DOHH2 (cell line): ENCODE measurements at regions not wholly inside any gene's neighbourhood (a gene's known extent, or its start where the extent isn't known, plus 50 kb on each side); places are given as distances from the start of the nearest gene placed in this dataset.

ENCODE experiments used
- H3F3A ChIP-seq: fragments of 200-600 bp; sonication (generic), shearing (Covaris generic); 2 replicates; pipeline ENCODE4 v1.6.0; 2016; ENCODE audit warnings: antibody characterized with exemption, mild to moderate bottlenecking; ENCODE audit not compliant: control insufficient read depth, insufficient read depth
- H3K27ac ChIP-seq: fragments of 200-600 bp; sonication (generic); 2 replicates; pipeline ENCODE4 v1.5.1; 2014; ENCODE audit warnings: low read depth, mild to moderate bottlenecking, low read length, moderate library complexity
- H3K27me3 ChIP-seq: fragments of 200-600 bp; sonication (generic); 2 replicates; pipeline ENCODE4 v1.6.1; 2014; ENCODE audit warnings: mild to moderate bottlenecking, low read length, mixed read lengths; ENCODE audit not compliant: control insufficient read depth
- H3K36me3 ChIP-seq: fragments of 200-600 bp; sonication (generic); 2 replicates; pipeline ENCODE4 v1.6.1; 2014; ENCODE audit warnings: mild to moderate bottlenecking, low read length, moderate library complexity, mixed read lengths; ENCODE audit not compliant: control insufficient read depth
- H3K4me1 ChIP-seq: fragments of 200-600 bp; sonication (generic); 2 replicates; pipeline ENCODE4 v1.6.1; 2014; ENCODE audit warnings: mild to moderate bottlenecking, low read length, mixed read lengths; ENCODE audit not compliant: control insufficient read depth
- H3K4me2 ChIP-seq: fragments of 200-600 bp; sonication (generic); 2 replicates; pipeline ENCODE4 v1.6.0; 2014; ENCODE audit warnings: mild to moderate bottlenecking, low read length, moderate library complexity
- H3K4me3 ChIP-seq: fragments of 200-600 bp; sonication (generic); 2 replicates; pipeline ENCODE4 v1.5.1; 2014; ENCODE audit warnings: mild to moderate bottlenecking, low read length, mixed read lengths
- H3K79me2 ChIP-seq: fragments of 200-600 bp; sonication (generic); 2 replicates; pipeline ENCODE4 v1.6.1; 2014; ENCODE audit warnings: mild to moderate bottlenecking, low read length, mixed read lengths; ENCODE audit not compliant: control insufficient read depth
- H3K9me2 ChIP-seq: fragments of 200-600 bp; sonication (generic); replicated peaks from 2 replicates; pipeline ENCODE4 v1.6.1; 2014; ENCODE audit warnings: mild to moderate bottlenecking, low read length, mixed read lengths; ENCODE audit not compliant: control insufficient read depth
- H3K9me3 ChIP-seq: fragments of 200-600 bp; sonication (generic); 2 replicates; pipeline ENCODE4 v1.6.1; 2014; ENCODE audit warnings: antibody characterized with exemption, low read length, mixed read lengths; ENCODE audit not compliant: control insufficient read depth, insufficient read depth
- H4K20me1 ChIP-seq: fragments of 200-600 bp; sonication (generic); 2 replicates; pipeline ENCODE4 v1.6.0; 2014; ENCODE audit warnings: low read depth, mild to moderate bottlenecking, antibody characterized with exemption, low read length, moderate library complexity; ENCODE audit not compliant: control insufficient read depth, insufficient read depth
- EZH2phosphoT487 ChIP-seq: fragments of 200-600 bp; sonication (generic); IDR thresholded peaks from 2 replicates; pipeline ENCODE4 v1.6.1; 2017; ENCODE audit warnings: borderline replicate concordance, mild to moderate bottlenecking, antibody characterized with exemption, low read length, moderate library complexity, mixed read lengths
- TF ChIP-seq, protein P1 (sequence below): fragments of 200-600 bp; sonication (generic); IDR thresholded peaks from one replicate; pipeline ENCODE4 v1.5.1; 2014; ENCODE audit warnings: antibody characterized with exemption, mild to moderate bottlenecking, low read depth, low read length; ENCODE audit not compliant: poor library complexity, severe bottlenecking

GRCh38 chr12:83996671-83997070 is 915.9 kb downstream of the SLC6A15 start:
- Histone ChIP-seq H3K27ac (no peak overlapping the region), H3K4me2 (no peak overlapping the region), H3K4me1 (no peaks in the 10 kb centered on the region), H4K20me1 (no peaks in the 10 kb centered on the region), H3K36me3 (no peaks in the 10 kb centered on the region), H3K4me3 (no peak overlapping the region), H3F3A (no peaks in the 10 kb centered on the region), H3K9me3 (no peaks in the 10 kb centered on the region), H3K27me3 (no peaks in the 10 kb centered on the region), H3K9me2 (no peaks in the 10 kb centered on the region), H3K79me2 (no peaks in the 10 kb centered on the region)
- no peak for TF ChIP-seq EZH2phosphoT487
- TF ChIP-seq, protein P1, sequence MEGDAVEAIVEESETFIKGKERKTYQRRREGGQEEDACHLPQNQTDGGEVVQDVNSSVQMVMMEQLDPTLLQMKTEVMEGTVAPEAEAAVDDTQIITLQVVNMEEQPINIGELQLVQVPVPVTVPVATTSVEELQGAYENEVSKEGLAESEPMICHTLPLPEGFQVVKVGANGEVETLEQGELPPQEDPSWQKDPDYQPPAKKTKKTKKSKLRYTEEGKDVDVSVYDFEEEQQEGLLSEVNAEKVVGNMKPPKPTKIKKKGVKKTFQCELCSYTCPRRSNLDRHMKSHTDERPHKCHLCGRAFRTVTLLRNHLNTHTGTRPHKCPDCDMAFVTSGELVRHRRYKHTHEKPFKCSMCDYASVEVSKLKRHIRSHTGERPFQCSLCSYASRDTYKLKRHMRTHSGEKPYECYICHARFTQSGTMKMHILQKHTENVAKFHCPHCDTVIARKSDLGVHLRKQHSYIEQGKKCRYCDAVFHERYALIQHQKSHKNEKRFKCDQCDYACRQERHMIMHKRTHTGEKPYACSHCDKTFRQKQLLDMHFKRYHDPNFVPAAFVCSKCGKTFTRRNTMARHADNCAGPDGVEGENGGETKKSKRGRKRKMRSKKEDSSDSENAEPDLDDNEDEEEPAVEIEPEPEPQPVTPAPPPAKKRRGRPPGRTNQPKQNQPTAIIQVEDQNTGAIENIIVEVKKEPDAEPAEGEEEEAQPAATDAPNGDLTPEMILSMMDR: no peak

GRCh38 chr12:83985084-83985483 is 927.5 kb downstream of the SLC6A15 start:
- TF ChIP-seq, protein P1: no peak
- TF ChIP-seq EZH2phosphoT487: no peak
- no peaks in the 10 kb centered on the region for H4K20me1 ChIP-seq
- no peaks in the 10 kb centered on the region for H3K9me2 ChIP-seq
- H3K9me3 ChIP-seq: no peaks in the 10 kb centered on the region
- H3K36me3 ChIP-seq: no peaks in the 10 kb centered on the region
- no peaks in the 10 kb centered on the region for H3K27me3 ChIP-seq
- no peak overlapping the region for H3K27ac ChIP-seq
- no peak overlapping the region for H3K4me3 ChIP-seq
- no peak overlapping the region for H3K4me2 ChIP-seq
- no peaks in the 10 kb centered on the region for H3F3A ChIP-seq
- H3K79me2 ChIP-seq: no peaks in the 10 kb centered on the region
- H3K4me1 ChIP-seq: no peaks in the 10 kb centered on the region

DNA sequence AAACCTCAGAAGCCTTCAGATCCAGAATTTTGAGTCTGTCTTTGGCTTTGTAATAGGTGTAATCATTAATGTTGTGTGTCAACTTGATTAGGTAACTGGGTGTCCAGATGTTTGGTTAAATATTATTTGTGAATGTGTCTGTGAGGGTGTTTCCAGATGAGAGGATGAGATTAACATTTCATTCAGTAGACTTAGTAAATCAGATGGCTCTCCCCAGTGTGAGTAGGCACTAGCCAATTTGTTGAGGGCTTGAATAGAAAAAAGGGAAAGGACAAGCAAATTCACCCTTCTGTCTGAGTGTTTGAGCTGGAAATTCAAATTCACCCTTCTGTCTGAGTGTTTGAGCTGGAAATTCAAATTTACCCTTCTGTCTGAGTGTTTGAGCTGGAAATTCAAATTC is 932.2 kb downstream of the SLC6A15 start:
- Histone ChIP-seq H3K9me2 (no peaks in the 10 kb centered on the region), H3K27me3 (no peaks in the 10 kb centered on the region), H3K79me2 (no peaks in the 10 kb centered on the region), H3K4me2 (no peak overlapping the region), H3K27ac (no peak overlapping the region), H3K36me3 (no peaks in the 10 kb centered on the region), H3K9me3 (no peaks in the 10 kb centered on the region), H3F3A (no peaks in the 10 kb centered on the region), H4K20me1 (no peaks in the 10 kb centered on the region), H3K4me3 (no peak overlapping the region), H3K4me1 (no peaks in the 10 kb centered on the region)
- TF ChIP-seq, protein P1: no peak
- TF ChIP-seq EZH2phosphoT487: no peak

- no peaks in the 10 kb centered on the region for H3K79me2 ChIP-seq
- H3K4me1 ChIP-seq: no peaks in the 10 kb centered on the region
- H3K36me3 ChIP-seq: no peaks in the 10 kb centered on the region
- H3F3A ChIP-seq: no peaks in the 10 kb centered on the region
- no peak overlapping the region for H3K27ac ChIP-seq
- no peaks in the 10 kb centered on the region for H3K27me3 ChIP-seq
- H3K9me2 ChIP-seq: no peaks in the 10 kb centered on the region
- H3K4me2 ChIP-seq: no peak overlapping the region
- no peaks in the 10 kb centered on the region for H4K20me1 ChIP-seq
- H3K9me3 ChIP-seq: no peaks in the 10 kb centered on the region
- TF ChIP-seq EZH2phosphoT487: no peak
- TF ChIP-seq, protein P1: no peak
- no peak overlapping the region for H3K4me3 ChIP-seq
Measured at GRCh38 chr12:83979785-83980184, 932.8 kb downstream of the SLC6A15 start.
